Hematopoietic multipotent progenitor cell treated with erythropoietin and hydrocortisone succinate and interleukin-3 and kit ligand, for 6 days (in vitro differentiated cells): ENCODE measurements at regions not wholly inside any gene's neighbourhood (a gene's known extent, or its start where the extent isn't known, plus 50 kb on each side); places are given as distances from the start of the nearest gene placed in this dataset.

Source experiments
- DNase-seq: peaks from one replicate; pipeline ENCODE4 v3.0.0-alpha.2; 2015

DNA sequence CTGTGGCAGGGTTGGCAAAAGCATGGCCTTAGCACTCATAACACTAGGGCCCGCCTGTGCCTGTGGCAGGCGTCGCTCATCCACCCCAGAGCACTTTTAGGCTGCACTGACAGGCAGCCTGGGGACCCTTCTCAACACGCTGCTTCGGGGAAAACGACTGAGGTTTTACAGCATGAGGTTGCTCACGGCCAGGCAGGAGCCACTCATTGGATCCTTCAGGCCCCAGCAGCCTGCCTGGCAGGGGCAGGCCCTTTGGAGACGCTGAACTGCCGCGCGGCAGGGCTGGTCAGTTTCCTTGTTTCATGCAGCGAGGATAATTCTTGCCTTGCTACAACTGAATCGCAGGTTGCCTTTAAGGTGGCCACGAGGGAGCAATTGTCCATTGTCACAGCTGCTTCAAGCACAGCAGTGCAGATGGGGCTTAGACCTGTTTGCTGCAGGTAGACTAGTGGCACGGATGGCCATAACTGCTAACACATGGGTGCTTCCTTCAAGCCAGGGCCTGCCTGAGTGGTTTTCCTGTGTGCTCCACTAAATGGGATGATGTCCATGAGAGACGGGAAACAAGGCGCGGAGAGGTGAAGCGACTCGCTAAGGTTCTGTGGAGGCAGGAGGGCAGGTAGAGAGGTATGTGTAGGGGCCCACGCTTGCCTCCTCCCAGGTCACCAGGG, 49.9 kb upstream of the HS6ST1 start:
- DNase-seq, result no peak

DNA sequence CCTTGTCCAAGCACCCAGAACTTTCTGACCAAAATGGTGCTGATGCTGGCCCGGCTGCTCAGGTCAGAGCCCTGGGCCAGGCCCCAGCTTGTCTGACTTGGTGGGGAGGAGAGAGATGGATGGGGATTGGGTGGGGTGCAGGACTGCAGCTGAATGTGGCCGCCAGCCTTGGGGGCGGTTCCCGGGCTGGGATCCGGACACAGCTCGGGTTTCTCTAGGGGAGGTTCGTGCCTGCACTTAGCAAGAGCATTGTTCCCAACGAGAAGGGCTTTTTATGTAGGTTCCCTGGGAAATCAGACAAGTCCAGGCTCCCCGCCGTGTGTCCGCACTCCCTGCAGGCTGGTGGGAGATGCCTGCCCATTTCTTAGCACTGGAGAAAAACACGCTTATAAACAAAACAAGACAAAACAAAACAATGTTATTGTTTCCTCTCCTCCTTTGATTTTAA, 50.5 kb upstream of the HS6ST1 start:
- no peak for DNase-seq

DNA sequence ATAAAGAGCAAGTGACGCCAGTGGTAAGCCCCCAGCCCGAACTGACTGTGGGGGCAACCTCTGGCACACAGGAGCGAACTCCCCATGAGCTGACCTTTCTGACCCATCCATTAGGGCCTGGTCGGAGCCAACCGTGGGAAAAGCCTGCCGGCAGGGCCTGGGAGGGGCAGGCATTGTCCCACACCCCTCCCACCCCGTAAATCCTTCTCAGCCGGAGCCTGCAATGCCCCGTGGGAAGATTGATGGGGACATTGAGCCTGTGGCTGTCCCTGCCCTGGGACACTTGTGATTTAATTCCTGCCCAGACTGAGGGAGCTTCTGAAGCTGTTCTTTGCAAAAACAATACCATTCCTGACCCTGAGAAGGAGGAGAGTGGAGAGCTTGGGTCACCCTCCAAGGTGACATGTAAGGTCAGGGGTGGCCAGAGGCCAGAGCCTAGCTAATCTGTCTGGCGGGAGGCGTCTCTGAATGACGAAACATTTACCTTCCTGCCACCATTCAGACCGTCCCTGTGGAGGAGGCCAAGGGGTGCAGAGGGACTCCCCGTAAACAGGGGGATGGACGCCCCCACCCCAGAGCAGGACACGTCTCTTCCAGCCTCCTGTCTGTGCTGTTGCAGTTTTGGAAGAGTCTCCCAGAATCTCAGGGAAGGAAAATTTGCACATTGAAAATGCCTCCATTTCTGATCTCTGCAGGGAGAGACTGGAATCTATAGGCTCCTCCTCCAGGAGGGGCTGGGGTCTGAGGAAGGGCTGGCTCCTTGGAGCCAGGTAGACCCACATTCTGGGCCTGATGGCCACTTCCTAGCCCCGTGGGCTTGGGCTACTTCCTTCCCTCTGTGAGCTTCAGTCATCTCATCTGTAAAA, 51.2 kb upstream of the HS6ST1 start:
- DNase-seq, result no peak

DNA sequence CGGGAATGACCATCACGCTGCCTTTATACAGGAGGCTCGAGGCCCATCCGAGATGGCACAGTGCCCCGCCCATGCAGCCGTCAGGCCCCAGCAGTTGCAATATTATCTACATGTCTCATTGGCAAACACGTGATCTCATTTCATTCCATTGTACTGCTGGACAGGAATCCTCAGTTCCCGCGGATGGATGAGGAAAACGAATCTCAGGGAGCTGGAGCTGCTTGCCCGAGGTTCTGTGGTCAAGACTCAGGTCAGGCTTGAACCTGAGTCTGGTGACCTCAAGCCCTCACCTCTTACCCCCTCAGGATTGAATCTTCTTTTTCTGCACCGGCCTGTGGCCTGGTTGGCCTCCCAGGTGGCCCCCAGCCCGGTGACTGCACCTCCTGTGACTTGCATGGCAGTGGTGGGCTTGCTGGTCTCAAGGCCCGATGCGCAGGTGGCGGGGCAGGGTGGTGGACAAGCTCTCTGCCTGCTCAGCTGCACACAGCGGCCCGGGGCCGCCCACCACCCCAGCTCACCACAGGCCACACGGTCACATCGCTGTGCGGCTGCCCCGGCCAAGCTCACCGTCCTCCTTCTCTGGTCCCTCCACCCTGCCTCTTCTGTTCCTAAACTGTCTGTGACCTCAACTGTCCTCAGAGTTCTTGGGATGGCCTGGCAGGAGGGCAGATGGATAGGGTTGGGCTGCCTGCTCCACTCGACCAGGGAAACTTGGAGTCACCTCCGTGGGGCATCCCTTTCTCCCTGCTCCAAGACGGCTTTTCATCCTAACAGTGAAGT, 52.0 kb upstream of the HS6ST1 start:
- no peak for DNase-seq

DNA sequence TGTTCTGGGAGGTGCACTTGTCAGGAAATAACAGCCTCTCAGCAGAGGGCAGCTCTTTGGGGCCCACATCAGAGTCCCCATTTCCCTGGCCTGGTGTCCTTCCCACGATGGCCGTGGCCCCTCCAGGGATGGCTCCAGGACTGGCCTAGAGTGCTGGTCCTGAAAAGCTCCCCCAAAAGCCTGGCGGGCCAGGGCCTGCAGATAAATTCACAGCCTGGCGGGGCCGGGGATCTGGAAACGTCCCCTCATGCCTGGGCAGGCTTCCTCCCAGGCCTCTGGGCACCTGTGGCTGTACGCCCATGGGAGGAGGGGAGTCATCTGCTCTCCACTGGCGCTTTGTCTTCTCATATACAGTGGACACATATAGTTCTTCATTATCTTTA, 52.6 kb upstream of the HS6ST1 start:
- no peak for DNase-seq

DNA sequence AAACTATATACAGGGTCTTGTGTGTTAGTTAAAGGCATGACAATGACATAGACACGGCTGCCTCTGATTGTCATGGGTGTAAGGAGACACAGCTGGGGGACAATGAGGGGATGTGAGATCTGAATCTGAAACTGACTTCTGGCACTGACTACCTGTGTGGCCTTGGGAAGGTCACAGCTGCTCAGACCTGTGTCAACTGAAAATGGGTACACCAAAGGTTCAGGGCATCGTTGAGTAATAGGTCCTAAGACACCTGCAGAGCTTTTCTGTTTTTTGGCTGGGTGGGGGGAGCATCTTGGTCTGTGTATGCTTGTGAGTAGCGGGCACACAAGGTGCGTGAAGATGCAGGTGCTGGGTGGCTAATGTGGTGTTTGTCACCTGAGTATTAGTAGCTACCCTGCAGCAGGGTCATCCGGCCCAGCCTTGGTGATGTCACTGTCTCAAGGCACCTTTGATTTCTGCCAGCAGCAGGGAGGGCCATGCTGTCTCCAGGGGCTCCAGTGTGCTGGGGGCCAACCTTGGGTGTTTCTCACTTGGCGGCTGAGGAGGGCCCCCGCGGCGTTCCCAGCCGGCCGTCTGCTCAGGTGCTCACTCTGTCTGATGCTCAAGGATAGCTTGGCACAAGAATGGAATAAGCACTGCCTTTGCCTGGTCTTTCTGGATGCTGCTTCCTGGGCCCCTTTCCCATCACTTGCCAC, 53.1 kb upstream of the HS6ST1 start:
- no peak for DNase-seq

DNA sequence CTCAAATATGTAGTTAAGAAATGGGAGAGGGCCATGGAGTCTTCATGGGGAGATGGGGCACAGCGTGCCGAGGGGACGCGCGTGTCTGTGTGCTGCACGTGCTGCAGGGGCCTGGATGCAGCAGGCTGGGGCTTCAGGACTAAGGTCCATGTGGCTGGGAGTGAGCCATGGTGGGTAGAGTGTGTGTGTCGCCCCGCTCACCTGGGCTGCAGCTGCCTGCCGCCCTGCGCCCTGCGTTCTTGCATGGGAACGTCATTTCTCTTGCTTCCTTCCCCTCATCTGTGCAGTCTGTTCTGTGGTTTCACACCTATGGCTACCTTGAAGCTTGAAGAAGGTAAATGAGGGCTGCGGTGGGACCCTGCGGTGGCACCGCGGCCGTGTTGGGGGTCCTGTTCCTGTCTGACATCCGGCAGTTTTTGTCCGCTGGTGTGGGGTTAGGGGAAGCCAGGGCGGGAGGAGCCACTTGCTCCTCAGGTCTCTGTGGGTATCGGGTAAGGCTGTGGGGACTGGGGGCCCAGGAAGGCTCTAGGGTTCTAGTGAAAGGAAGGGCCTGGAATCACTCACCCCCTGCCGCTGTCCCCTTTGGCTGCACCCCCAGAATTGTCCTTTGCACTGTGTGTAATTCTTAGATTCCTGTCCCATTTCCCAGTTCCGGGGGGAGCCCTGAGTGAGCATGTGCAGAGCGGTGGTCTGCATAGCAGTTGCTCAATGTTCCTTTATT, 54.1 kb upstream of the HS6ST1 start:
- DNase-seq, result no peak

DNA sequence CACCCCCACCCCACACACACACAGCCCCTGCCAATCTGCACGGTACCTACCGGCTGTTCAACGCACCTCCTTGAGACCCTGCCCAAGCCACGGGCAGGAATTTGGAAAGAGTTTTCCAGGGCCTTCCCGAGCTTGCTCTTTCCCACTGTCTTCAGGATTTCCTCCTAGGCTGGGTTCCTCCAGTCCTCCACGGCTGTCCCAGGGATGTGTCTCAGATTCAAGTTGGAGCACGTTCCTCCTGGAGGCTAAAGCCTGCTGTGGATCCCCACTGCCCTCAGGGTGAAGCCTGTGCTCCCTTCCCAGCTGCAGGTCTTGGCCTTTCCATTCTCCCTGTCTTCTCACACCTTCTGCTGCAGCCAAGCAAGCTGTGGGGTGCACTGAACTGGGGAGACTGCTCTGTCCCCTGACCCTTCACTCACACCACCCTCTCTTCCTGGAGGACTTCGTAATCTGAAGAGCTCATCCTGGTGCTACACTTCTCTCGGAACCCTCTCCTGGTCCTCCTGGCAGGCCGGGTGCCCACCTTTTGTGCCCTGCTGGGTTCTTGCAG, 54.9 kb upstream of the HS6ST1 start:
- DNase-seq, result no peak

DNA sequence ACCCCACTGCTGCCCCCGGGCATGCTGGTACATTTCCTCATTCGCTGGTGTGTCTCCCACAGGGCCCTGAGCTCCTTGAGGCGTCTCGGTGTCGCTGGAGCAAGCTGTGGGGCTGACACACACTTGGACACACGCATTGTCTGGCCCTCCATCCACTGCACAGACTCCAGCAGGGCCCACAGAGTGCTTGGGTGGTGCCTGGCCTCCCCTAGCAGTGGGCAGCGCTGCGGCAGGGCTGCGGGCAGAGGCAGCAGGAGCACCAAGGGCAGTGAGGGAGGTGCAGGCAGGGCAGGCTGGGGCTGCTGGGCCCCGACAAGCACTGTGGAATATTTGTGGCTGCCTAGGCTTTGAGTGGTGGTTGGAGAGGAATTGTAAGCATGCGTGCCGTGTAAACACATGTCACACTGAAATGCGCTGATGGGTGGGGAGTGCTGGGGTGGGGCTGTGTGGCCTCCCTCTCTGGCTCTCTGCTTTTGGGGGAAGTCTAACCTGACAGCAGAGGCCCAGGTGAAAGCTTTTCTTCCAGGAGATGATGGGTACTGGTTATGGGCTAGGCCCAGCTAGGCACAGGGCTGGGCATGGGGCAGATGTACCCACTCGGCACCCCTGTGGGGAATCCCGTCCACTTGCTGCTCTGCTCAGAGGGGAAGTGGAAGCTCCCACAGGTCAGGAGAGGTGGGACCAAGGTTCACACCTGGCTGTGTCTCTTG, 55.5 kb upstream of the HS6ST1 start:
- DNase-seq, result no peak

DNA sequence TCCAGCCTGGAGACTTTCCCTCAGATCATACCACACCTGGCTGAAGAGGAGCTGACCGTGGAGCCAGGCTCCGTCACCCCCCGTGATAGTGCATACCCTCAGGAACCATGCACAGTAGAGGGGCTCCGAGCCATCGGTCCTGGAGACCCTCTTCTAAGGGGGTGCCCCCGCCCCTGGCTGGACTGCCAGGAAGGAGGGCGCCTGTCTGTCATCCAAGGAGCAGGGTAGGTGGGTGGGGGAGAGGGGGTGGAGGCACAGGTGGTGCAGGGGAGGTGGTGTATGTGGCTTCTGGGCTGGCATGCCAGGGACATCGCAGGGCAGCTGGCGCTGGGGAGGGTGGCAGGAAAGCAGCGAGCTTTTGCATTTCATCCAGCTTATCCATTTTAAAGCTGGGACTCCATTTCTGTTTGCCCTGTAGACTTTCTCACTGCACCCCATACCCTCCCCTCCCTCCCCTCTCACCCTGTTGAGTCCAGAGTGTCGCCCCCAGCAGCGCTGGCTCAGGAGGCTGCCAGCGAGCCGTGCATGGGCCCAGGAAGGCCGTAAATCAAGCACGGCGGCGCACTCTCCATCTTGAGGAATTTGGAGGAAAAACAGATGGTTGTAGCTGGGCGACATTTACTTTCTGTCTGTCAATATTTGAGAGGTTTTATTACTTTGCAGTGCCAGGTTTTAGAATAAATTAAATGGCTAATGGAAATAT, 56.2 kb upstream of the HS6ST1 start:
- DNase-seq, result no peak

DNA sequence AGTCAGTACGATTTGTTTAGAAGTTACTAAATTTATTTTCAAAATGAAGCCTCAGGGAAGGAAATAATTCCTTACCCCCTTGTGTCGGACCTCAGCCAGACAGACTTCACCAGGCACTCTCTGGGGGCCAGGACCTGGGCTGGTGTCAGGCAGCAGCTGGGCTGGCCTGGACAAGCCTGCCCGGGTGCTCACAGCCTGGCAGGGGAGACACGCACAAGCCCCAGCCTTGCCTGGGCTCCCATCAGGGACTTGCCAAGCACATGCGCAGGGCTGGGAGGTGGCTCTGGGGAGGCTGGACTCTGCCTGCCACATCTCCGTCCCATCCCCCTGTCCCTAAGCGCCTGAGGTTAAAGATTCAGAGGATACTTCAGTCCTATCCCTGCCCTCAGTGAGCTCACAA, 56.8 kb upstream of the HS6ST1 start:
- no peak for DNase-seq

DNA sequence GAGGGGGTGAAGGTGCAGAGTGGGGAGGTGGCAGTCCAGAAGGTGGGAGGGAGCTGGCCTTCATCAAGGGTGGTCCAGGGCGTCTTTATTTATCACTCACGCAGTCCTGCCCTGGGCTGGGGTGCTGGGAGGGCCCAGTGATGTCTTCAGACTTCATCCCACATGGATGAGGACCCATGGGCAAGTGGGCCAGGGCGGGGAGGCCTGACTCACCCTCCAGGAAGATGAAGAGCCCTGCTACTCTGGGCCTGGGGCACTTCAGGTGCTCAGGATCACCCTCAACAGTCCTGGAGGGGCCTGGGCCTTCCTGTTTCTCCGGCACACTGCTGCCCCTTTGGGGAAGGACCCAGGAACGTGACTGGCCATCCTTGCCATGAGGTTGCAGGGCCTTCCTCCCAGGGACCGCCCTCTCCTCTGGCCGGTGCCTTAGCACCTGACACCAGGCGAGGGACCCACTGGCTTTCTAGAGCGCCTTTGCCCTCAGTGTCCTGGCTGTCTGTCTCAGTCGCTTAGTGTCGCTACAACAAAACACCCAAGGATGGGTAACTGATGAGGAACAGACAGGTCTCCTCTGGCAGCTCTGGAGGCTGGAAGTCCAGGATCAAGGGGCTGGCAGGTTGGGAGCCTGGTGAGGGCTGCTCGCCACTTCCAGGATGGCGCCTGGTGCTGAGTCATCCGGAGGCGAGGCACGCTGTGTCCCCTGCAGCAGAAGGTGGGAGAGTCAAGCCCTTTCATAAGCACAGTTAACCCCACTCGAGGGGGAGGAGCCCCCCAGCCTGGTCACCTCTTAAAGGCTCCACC, 57.8 kb upstream of the HS6ST1 start:
- no peak for DNase-seq

DNA sequence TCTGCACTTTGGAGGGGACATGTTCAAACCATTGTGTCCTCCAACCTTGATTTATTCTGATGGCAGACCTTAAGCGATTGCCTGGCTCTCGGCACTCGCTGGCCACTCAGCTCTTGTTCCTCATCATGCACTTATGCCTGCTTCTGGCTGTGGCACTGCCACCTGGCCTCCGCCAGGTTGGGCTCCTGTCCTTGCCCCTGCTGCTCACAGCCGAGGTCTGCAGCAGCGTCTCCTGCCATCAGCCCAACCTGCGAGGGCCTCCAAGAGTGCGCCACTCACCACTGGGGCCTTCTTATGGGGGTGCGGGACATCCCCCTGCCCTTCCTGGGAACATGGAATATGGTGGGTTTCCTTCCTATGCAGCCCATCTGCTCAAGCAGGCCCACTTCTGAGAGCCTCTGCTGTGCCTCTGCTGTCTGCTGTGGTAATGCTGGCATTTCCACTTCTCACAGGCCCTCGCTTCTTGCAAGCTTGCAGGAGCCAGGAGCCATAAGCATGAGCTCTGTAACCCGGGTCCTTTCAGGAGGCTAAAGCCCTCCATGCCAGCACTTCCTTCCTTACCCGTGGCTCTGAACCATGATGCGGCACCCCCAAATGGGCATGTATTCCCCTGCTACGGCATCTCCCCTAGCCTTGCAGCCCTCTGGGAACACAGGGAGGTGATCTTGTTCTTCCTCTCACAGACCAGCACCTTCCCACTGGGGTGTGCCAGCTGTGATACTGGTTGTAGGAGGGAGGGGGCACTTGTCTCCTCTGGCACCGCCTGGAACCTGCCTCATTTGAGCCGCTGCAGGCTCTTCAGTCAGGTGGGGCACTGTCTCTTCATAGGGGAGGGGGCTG, 58.6 kb upstream of the HS6ST1 start:
- DNase-seq, result no peak

DNA sequence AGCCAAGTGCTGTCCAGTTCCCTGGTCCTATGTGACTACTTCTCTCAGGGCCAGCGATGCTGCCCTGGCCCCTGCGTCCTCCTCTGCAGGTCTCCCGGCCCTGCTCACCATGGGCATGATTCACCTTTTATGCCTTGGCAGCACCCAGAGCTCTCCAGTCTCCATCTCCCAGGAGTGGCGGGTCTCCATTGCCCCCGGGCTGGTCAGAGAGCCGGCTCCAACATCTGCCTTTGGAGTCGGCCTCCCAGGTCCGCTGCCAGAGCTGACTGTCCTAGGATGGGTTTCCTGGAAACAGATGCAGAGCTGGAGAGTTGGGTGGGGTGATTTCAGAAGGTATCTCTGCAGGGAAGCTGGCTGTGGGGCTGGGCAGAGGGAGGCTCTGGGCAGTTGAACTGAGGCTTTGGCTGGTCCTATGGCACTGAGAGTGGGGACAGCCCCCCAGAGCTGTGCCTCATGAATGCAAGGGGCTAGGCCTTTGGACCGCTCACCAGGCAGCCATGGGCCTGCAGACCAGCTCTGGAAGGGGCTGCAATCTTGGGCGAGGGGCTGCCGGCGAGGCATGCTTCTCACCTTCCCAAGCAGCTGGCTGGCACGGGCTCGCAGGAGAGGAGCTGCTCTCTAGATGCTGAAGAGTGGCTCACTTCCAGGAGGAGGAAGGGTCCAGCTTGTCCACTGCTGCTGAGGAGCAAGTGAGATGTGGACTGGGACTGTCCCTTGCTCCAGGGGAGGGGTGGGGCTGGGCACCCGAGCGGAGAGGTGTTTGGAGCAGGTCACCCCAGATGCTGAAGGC, 59.8 kb upstream of the HS6ST1 start:
- no peak for DNase-seq

DNA sequence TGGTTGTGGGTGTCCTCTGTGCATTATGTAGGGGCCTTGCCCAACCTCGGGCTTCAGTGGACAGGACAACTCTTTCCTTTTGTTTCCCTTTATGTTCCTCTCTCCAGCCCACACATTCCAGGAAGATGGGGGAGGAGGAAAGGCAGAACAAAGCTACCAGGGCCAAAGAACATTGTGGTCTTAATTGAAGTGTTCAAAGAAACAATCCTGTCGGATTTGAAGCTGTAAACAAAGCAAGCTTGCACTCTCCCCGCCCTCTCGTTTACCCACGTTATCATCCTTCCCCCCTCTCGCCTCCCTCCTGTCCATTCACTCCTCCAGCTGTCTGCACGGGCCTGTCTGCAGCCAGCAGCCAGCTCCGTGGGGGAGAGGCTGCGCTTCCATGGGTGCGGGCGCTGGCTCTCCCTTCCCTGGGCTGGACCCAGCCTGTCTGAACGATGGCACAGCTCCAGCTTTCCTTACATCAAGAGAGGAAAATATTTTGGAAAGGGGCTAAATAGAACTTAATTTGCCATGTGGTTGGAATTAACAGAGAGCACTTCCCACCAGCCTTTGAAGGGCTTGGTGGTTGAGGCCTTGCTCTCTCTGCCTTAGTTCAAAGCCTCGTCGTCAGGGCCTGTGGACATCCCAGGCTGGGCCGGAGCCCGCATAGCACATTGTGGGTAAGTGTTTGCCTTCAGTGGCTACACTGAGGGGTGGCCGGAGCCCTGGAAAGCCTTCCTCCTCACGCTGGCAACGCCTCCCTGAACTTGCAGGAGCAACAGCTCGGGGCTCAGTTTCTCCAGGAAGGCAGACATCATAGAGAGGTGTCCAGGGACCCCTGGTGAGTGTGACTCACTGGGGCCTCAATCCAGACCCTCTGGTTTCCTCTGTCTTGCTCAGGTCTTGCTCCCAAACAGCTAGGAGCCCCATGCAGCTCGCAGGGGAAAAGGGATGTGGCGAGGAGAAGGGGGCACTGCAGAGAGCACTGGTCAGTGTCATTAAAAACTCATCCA, 60.6 kb upstream of the HS6ST1 start:
- DNase-seq, result no peak

DNA sequence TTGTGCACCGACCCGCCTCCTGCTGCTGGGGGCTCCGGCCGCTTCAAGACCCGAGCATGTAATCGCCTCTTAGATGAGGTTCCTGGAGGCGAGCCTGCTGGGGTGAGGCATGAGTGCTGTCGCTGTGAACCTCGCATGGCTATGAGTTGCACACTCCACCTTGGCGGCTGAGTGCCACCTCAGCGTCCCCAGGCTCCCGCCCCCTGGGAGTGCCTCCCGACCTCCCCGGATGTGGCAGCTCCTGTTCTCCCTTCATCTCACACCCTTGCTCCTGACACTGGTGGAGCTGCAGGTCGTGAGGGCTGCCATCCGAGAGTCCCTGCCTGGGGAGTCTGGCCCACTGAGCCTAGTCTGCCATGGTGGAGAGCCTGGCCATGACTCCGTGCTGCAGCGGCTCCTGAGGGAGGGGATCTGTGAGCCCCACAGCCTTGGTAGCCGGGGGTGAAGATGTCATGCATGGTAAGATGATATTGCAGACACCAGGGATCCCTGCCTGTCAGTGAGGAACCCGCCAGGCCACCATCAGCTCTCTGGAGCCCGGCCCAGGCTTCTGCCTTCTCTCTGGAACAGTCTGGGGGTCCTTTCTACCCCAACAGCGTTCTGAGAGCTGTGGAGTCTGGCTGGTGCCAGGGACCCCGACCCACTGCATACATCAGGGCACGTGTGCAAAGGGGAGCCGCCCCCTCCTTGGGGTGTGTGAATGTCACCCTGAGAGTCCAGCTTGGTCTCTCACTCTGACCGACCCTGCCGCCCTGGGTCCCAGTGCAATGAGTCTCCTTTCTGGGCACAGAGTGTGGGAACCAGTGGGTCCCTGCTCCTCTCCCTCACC, 61.6 kb upstream of the HS6ST1 start:
- no peak for DNase-seq
